Breast epithelium (tissue), 3 donors: ENCODE measurements at regions not wholly inside any gene's neighbourhood (a gene's known extent, or its start where the extent isn't known, plus 50 kb on each side); places are given as distances from the start of the nearest gene placed in this dataset.

Experiments
- POLR2AphosphoS5 ChIP-seq, 3 donors: sonication (generic); formaldehyde crosslinking; IDR thresholded peaks; one replicate each; pipeline ENCODE4 v1.6.1; 2017; ENCODE audit warnings: antibody characterized with exemption in 3 of 3
- TF ChIP-seq, protein P1 (sequence below), 3 donors: fragments of 450-650 bp; IDR thresholded peaks; one replicate each; pipeline ENCODE4 v1.5.1; 2016 to 2017; ENCODE audit warnings: antibody characterized with exemption in 3 of 3, mild to moderate bottlenecking in 3 of 3, moderate library complexity in 3 of 3

DNA sequence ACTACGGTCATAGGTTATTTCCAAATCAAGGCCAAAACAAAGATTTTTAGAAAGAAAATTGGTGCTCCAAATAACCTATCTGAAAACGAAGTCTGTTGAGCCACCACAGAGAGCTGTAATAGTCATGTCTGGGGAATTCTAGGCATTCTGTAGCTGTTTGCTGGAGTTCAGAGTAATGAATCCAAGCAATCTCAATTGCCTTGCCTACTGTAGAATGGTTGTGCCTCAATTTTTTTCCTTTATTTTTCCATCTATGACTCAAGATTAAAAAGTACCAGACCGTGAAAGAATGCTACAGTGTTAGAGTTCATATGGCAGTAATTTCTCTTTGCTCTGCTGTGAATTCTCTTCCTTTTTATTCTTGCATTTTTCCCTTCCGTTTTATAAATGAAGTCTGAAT lies 1007.2 kb upstream of the ALCAM start:
- no peak for TF ChIP-seq POLR2AphosphoS5 (IDR thresholded peaks at IDR 0.05)
- TF ChIP-seq, protein P1, sequence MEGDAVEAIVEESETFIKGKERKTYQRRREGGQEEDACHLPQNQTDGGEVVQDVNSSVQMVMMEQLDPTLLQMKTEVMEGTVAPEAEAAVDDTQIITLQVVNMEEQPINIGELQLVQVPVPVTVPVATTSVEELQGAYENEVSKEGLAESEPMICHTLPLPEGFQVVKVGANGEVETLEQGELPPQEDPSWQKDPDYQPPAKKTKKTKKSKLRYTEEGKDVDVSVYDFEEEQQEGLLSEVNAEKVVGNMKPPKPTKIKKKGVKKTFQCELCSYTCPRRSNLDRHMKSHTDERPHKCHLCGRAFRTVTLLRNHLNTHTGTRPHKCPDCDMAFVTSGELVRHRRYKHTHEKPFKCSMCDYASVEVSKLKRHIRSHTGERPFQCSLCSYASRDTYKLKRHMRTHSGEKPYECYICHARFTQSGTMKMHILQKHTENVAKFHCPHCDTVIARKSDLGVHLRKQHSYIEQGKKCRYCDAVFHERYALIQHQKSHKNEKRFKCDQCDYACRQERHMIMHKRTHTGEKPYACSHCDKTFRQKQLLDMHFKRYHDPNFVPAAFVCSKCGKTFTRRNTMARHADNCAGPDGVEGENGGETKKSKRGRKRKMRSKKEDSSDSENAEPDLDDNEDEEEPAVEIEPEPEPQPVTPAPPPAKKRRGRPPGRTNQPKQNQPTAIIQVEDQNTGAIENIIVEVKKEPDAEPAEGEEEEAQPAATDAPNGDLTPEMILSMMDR (IDR thresholded peaks at IDR 0.05), result no peak
